Neural progenitor cell (in vitro differentiated cells): ENCODE measurements at regions not wholly inside any gene's neighbourhood (a gene's known extent, or its start where the extent isn't known, plus 50 kb on each side); places are given as distances from the start of the nearest gene placed in this dataset.
A peak's percentile ranks its signal among the peaks of the same experiment; 100 is the strongest.

Experiments used
- DNase-seq: peaks from one replicate; pipeline ENCODE4 v3.0.0-alpha.2; 2016; ENCODE audit warnings: low spot score
- H2AFZ ChIP-seq: fragments of 200-600 bp; sonication (generic); replicated peaks from 2 replicates; pipeline ENCODE4 v1.6.1; 2016; ENCODE audit warnings: antibody characterized with exemption
- H3F3A ChIP-seq: fragments of 200-600 bp; sonication (generic); 2 replicates; pipeline ENCODE4 v1.6.1; 2016; ENCODE audit warnings: antibody characterized with exemption, low read depth
- H3K27ac ChIP-seq: fragments of 200-600 bp; sonication (generic); 2 replicates; pipeline ENCODE4 v1.5.1; 2016; ENCODE audit warnings: mild to moderate bottlenecking
- H3K27me3 ChIP-seq: fragments of 200-600 bp; sonication (generic); 2 replicates; pipeline ENCODE4 v1.6.1; 2016; ENCODE audit warnings: mild to moderate bottlenecking, moderate library complexity
- H3K36me3 ChIP-seq: fragments of 200-600 bp; sonication (generic); 2 replicates; pipeline ENCODE4 v1.5.1; 2016
- H3K4me1 ChIP-seq: fragments of 200-600 bp; sonication (generic); 2 replicates; pipeline ENCODE4 v1.6.1; 2016; ENCODE audit warnings: mixed run types
- H3K4me2 ChIP-seq: fragments of 200-600 bp; sonication (generic); 2 replicates; pipeline ENCODE4 v1.6.1; 2016
- H3K4me3 ChIP-seq: fragments of 200-600 bp; sonication (generic); 2 replicates; pipeline ENCODE4 v1.5.1; 2016
- H3K79me2 ChIP-seq: fragments of 200-600 bp; sonication (generic); 2 replicates; pipeline ENCODE4 v1.6.1; 2016; ENCODE audit warnings: low read depth
- H3K9ac ChIP-seq: fragments of 200-600 bp; sonication (generic); 2 replicates; pipeline ENCODE4 v1.6.1; 2016
- H3K9me3 ChIP-seq: fragments of 200-600 bp; sonication (generic); 2 replicates; pipeline ENCODE4 v1.5.1; 2016; ENCODE audit warnings: low read depth
- H4K20me1 ChIP-seq: fragments of 200-600 bp; sonication (generic); 2 replicates; pipeline ENCODE4 v1.6.1; 2016; ENCODE audit warnings: low read depth
- H3K27ac Mint-ChIP-seq: 3 replicates; pipeline ENCODE4 v1.8.0; 2021; ENCODE audit warnings: mixed read lengths
- H3K27me3 Mint-ChIP-seq: 2 replicates; pipeline ENCODE4 v1.8.0; 2022; ENCODE audit warnings: low read depth, mild to moderate bottlenecking, inconsistent platforms, moderate library complexity, mixed read lengths; ENCODE audit not compliant: insufficient read depth
- H3K36me3 Mint-ChIP-seq: 3 replicates; pipeline ENCODE4 v1.8.0; 2021; ENCODE audit warnings: mixed read lengths
- H3K4me1 Mint-ChIP-seq: 3 replicates; pipeline ENCODE4 v1.8.0; 2021; ENCODE audit warnings: mixed read lengths
- H3K4me3 Mint-ChIP-seq: 3 replicates; pipeline ENCODE4 v1.8.0; 2021; ENCODE audit warnings: mild to moderate bottlenecking, moderate library complexity, mixed read lengths
- H3K9me3 Mint-ChIP-seq: 3 replicates; pipeline ENCODE4 v1.8.0; 2020; ENCODE audit warnings: mixed read lengths
- CTCF ChIP-seq: fragments of 200-600 bp; sonication (generic); IDR thresholded peaks from 2 replicates; pipeline ENCODE4 v1.5.1; 2017; ENCODE audit warnings: antibody characterized with exemption, mild to moderate bottlenecking
- EZH2 ChIP-seq: fragments of 200-600 bp; sonication (generic); IDR thresholded peaks from 2 replicates; pipeline ENCODE4 v1.6.1; 2017; ENCODE audit warnings: antibody characterized with exemption, mild to moderate bottlenecking, moderate library complexity
- EZH2phosphoT487 ChIP-seq: fragments of 200-600 bp; sonication (generic); IDR thresholded peaks from 2 replicates; pipeline ENCODE4 v1.6.1; 2017; ENCODE audit warnings: antibody characterized with exemption

GRCh38 chr12:54749191-54749818, 101.1 kb upstream of the DCD start:
- H3K4me3 Mint-ChIP-seq = no peak overlapping the region

GRCh38 chr12:54744590-54744989, 96.4 kb upstream of the DCD start:
- H3K36me3 Mint-ChIP-seq = no peaks in the 10 kb centered on the region
- no peak overlapping the region for H3K27ac Mint-ChIP-seq
- H3K27me3 Mint-ChIP-seq = peaks cover 2% of the 10 kb centered on the region
- no peak for DNase-seq
- H3K4me2 ChIP-seq = no peak overlapping the region
- H3K9me3 Mint-ChIP-seq = peaks cover 5% of the 10 kb centered on the region
- no peaks in the 10 kb centered on the region for H3F3A ChIP-seq
- no peak overlapping the region for H3K27ac ChIP-seq
- no peak overlapping the region for H3K4me3 ChIP-seq
- H4K20me1 ChIP-seq = no peaks in the 10 kb centered on the region
- no peak for TF ChIP-seq EZH2phosphoT487
- TF ChIP-seq CTCF = no peak
- TF ChIP-seq EZH2 = no peak
- no peaks in the 10 kb centered on the region for H3K4me1 Mint-ChIP-seq
- no peaks in the 10 kb centered on the region for H3K9me3 ChIP-seq
- H3K4me1 ChIP-seq = no peaks in the 10 kb centered on the region
- H3K27me3 ChIP-seq = no peaks in the 10 kb centered on the region
- H2AFZ ChIP-seq = no peak overlapping the region
- no peaks in the 10 kb centered on the region for H3K36me3 ChIP-seq
- H3K79me2 ChIP-seq = no peaks in the 10 kb centered on the region
- no peak overlapping the region for H3K4me3 Mint-ChIP-seq
- H3K9ac ChIP-seq = no peak overlapping the region

More at GRCh38 chr12:54749191-54749818, 101.1 kb upstream of the DCD start:
- no peak overlapping the region for H2AFZ ChIP-seq
- H3K4me1 ChIP-seq = no peaks in the 10 kb centered on the region
- peak; percentile 62 for DNase-seq
- no peaks in the 10 kb centered on the region for H3K79me2 ChIP-seq
- peak; percentile 90 for TF ChIP-seq CTCF
- TF ChIP-seq EZH2phosphoT487 = no peak
- H3K27me3 Mint-ChIP-seq = peaks cover under 1% of the 10 kb centered on the region
- H3K9me3 Mint-ChIP-seq = peaks cover 1% of the 10 kb centered on the region
- H3K9me3 ChIP-seq = no peaks in the 10 kb centered on the region
- H3K9ac ChIP-seq = no peak overlapping the region
- no peaks in the 10 kb centered on the region for H4K20me1 ChIP-seq
- H3K4me2 ChIP-seq = no peak overlapping the region
- H3K27ac ChIP-seq = no peak overlapping the region
- H3F3A ChIP-seq = no peaks in the 10 kb centered on the region
- H3K36me3 ChIP-seq = no peaks in the 10 kb centered on the region
- H3K36me3 Mint-ChIP-seq = no peaks in the 10 kb centered on the region
- H3K27ac Mint-ChIP-seq = no peak overlapping the region
- no peaks in the 10 kb centered on the region for H3K27me3 ChIP-seq
- no peak overlapping the region for H3K4me3 ChIP-seq
- no peaks in the 10 kb centered on the region for H3K4me1 Mint-ChIP-seq

- no peaks in the 10 kb centered on the region for H3F3A ChIP-seq
These were observed 92.7 kb upstream of the DCD start for GRCh38 chr12:54740882-54741281.

More at GRCh38 chr12:54740882-54741281, 92.7 kb upstream of the DCD start:
- no peaks in the 10 kb centered on the region for H3K36me3 Mint-ChIP-seq
- TF ChIP-seq EZH2 (no peak), CTCF (no peak), EZH2phosphoT487 (no peak)
- no peak for DNase-seq
- no peaks in the 10 kb centered on the region for H3K4me1 ChIP-seq
- H3K27me3 ChIP-seq = no peaks in the 10 kb centered on the region
- no peak overlapping the region for H3K27ac Mint-ChIP-seq
- H3K79me2 ChIP-seq = no peaks in the 10 kb centered on the region
- H3K27ac ChIP-seq = no peak overlapping the region
- H3K9me3 Mint-ChIP-seq = peaks cover 13% of the 10 kb centered on the region
- peaks cover 2% of the 10 kb centered on the region for H3K27me3 Mint-ChIP-seq
- H3K4me2 ChIP-seq = no peak overlapping the region
- no peaks in the 10 kb centered on the region for H4K20me1 ChIP-seq
- no peaks in the 10 kb centered on the region for H3K4me1 Mint-ChIP-seq
- no peak overlapping the region for H3K9ac ChIP-seq
- H3K9me3 ChIP-seq = peaks cover under 1% of the 10 kb centered on the region
- no peaks in the 10 kb centered on the region for H3K36me3 ChIP-seq
- H2AFZ ChIP-seq = no peak overlapping the region
- no peak overlapping the region for H3K4me3 ChIP-seq
- no peak overlapping the region for H3K4me3 Mint-ChIP-seq
